ENCODE measurements at regions not wholly inside any gene's neighbourhood (a gene's known extent, or its start where the extent isn't known, plus 50 kb on each side); places are given as distances from the start of the nearest gene placed in this dataset.

DNA sequence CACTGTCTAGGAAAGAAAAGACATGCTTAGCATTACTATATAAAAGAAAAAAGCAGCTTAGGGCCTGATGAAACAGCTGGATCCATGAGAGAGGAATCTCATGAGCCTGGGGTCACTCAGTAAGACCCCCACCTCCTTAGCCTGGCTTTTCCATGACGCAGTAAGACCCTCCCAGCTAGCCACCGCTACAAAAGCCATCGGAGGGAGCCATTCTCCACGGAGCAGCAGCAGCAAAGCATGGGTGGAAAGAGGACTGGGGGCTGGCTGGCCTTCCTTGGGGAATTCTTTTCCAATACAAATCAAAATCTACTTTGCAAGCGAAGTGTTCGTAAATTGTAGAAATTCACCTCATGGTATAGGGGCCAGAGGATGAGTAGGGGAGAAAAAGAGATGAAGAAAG lies 91.8 kb downstream of the SOD2 start:
- TF ChIP-seq, protein P1, sequence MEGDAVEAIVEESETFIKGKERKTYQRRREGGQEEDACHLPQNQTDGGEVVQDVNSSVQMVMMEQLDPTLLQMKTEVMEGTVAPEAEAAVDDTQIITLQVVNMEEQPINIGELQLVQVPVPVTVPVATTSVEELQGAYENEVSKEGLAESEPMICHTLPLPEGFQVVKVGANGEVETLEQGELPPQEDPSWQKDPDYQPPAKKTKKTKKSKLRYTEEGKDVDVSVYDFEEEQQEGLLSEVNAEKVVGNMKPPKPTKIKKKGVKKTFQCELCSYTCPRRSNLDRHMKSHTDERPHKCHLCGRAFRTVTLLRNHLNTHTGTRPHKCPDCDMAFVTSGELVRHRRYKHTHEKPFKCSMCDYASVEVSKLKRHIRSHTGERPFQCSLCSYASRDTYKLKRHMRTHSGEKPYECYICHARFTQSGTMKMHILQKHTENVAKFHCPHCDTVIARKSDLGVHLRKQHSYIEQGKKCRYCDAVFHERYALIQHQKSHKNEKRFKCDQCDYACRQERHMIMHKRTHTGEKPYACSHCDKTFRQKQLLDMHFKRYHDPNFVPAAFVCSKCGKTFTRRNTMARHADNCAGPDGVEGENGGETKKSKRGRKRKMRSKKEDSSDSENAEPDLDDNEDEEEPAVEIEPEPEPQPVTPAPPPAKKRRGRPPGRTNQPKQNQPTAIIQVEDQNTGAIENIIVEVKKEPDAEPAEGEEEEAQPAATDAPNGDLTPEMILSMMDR (IDR thresholded peaks at IDR 0.05): no peak
- TF ChIP-seq ZFX (IDR thresholded peaks at IDR 0.05; ENCODE audit: borderline replicate concordance): no peak

Data from 22Rv1 (cell line).